Activated CD4-positive, alpha-beta T cell treated with anti-CD3 and anti-CD28 coated beads for 36 hours (primary cell): ENCODE measurements at regions not wholly inside any gene's neighbourhood (a gene's known extent, or its start where the extent isn't known, plus 50 kb on each side); places are given as distances from the start of the nearest gene placed in this dataset.

ENCODE experiments used
- ATAC-seq: fragments of 200-7000 bp; cut with Tn5 transposase; one replicate; pipeline ENCODE4 v1.10.0; 2021; ENCODE audit warnings: mild to moderate bottlenecking, moderate library complexity
- CTCF ChIA-PET: fragments of 350-600 bp; sonication (Branson Sonifier 250); formaldehyde crosslinking; loops from one replicate; lab custom pipeline; 2021; ENCODE audit warnings: antibody characterized with exemption; lab: Charles Lee
- POLR2A ChIA-PET: fragments of 350-600 bp; sonication (Branson Sonifier 250); formaldehyde crosslinking; loops from one replicate; lab custom pipeline; 2021; ENCODE audit warnings: antibody characterized with exemption, inconsistent platforms; lab: Charles Lee
- DNase-seq: peaks from one replicate; pipeline ENCODE4 v3.0.0-alpha.2; 2020
- H3K27ac Mint-ChIP-seq: one replicate; pipeline ENCODE4 v1.8.0; 2021; ENCODE audit warnings: mixed read lengths
- H3K27me3 Mint-ChIP-seq: one replicate; pipeline ENCODE4 v1.8.0; 2021; ENCODE audit warnings: mixed read lengths
- H3K36me3 Mint-ChIP-seq: one replicate; pipeline ENCODE4 v1.8.0; 2021; ENCODE audit warnings: low read depth, mixed read lengths
- H3K4me1 Mint-ChIP-seq: one replicate; pipeline ENCODE4 v1.8.0; 2021; ENCODE audit warnings: mixed read lengths
- H3K4me3 Mint-ChIP-seq: one replicate; pipeline ENCODE4 v1.8.0; 2021; ENCODE audit warnings: mild to moderate bottlenecking, moderate library complexity, mixed read lengths
- H3K9me3 Mint-ChIP-seq: one replicate; pipeline ENCODE4 v1.8.0; 2021; ENCODE audit warnings: low read depth, mixed read lengths
- intact Hi-C, 2 experiments: fragments of 100-400 bp; cut with DNase I in 1 of 2; cut with micrococcal nuclease in 1 of 2; formaldehyde crosslinking; loops; one replicate each; pipeline versions ENCODE4 v1.14.2 to v1.15.1; 2022 to 2024; cut with DNase I, micrococcal nuclease

DNA sequence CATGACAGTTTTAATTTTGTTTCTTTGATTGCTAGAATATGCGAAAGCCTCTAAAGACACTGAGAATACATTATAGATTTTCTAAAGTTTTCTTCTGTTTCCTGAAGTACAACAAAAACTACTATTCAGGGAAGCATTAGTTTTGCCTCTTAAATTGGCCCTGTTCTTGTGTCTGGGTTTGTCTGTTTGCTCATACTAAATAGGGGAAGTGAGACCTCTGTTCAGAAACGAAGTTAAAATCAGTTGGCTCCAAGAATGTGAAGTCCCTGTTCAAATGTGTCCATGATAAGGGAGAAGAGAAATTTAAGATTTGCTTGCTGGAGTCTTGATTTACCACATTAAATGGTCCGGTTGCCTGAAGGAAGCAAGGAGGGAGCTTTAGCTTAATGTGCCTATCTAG, 327.3 kb upstream of the GBE1 start:
- H3K27me3 Mint-ChIP-seq = peaks cover 2% of the 10 kb centered on the region
- intact Hi-C loops = no loop called here
- no peak overlapping the region for H3K27ac Mint-ChIP-seq
- no peaks in the 10 kb centered on the region for H3K36me3 Mint-ChIP-seq
- H3K4me1 Mint-ChIP-seq = no peaks in the 10 kb centered on the region
- DNase-seq (no peak), ATAC-seq (no peak)
- ChIA-PET CTCF (no interaction called here), POLR2A (no interaction called here)
- H3K4me3 Mint-ChIP-seq = no peak overlapping the region
- peaks cover 5% of the 10 kb centered on the region for H3K9me3 Mint-ChIP-seq

DNA sequence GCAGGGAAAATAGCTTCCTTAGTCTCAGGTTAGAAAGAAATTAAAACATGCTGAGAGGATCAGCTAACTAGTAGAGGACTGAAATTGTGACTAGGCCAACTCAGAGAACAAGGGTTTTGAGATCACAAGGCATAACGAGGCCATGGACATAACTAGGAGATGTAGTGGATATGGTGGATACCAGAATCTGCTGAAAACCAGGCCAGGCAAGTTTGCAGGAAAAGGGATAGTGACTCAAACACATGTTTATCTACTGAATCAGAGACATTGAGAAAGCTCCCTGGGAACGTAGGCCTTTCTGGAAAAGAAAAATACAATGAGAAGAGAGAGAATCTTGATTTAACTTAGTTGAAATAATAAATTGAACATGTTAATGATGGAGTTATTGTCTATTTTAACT, 326.5 kb upstream of the GBE1 start:
- intact Hi-C loops = no loop called here
- CTCF ChIA-PET = no interaction called here
- ATAC-seq = no peak
- DNase-seq = no peak
- POLR2A ChIA-PET = no interaction called here
- Mint-ChIP-seq H3K27ac (no peak overlapping the region), H3K4me3 (no peak overlapping the region), H3K27me3 (peaks cover 4% of the 10 kb centered on the region), H3K9me3 (no peaks in the 10 kb centered on the region), H3K36me3 (no peaks in the 10 kb centered on the region), H3K4me1 (no peaks in the 10 kb centered on the region)

DNA sequence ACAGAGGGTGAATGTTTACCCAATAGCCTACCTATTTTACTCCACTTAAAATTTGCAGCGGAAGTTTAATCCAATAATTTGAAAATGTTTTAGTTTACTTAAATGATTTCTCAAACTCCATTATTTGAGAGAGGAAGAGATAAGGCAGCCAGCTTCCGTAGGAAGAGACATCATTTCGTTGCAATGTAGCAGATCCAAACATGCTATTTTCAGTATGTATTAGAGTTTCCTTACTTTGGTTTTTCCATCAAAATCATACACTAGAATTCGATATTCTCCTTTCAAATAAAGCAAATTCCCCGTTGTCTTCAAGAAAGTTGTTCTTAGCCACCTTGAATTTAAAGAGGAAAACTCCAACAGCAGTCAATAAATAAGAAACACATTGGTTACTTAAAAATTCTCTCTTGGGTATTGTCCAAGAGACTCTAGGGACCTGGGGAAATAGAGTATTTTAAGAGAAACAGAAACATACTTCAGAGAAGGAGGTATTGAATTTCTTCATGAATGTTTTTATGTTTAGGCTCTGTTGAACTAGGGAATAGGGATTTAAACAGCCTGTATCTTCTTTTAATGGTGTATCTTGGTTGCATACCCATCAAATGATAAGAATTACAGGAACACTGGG, 324.5 kb upstream of the GBE1 start:
- no peak for ATAC-seq

DNA sequence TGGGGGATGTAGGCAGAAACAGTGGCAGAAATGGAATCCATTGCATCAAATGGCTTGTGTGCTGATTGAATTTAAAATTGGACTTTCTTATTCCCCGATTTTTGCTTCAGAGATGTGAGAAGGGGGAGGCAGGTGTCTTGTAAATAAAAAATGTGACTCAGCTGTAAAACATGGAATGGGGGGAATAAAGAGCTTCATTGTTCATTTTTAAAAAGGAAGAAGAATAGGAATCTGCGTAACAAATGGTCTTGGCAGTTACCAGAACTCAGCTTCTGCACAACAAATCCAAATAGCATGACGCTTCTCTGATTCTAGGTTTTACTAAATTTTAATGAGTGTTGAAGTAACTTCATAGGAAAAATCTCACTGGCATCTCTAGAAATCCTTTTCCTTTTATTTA, 323.9 kb upstream of the GBE1 start:
- H3K27ac Mint-ChIP-seq = no peak overlapping the region
- intact Hi-C loops = no loop called here
- H3K9me3 Mint-ChIP-seq = no peaks in the 10 kb centered on the region
- ATAC-seq (no peak), DNase-seq (no peak)
- ChIA-PET CTCF (no interaction called here), POLR2A (no interaction called here)
- H3K4me1 Mint-ChIP-seq = no peaks in the 10 kb centered on the region
- no peaks in the 10 kb centered on the region for H3K36me3 Mint-ChIP-seq
- H3K27me3 Mint-ChIP-seq = peaks cover 4% of the 10 kb centered on the region
- no peak overlapping the region for H3K4me3 Mint-ChIP-seq

More for the DNA sequence above, 324.5 kb upstream of the GBE1 start:
- ChIA-PET CTCF (no interaction called here), POLR2A (no interaction called here)
- Mint-ChIP-seq H3K36me3 (no peaks in the 10 kb centered on the region), H3K27ac (no peak overlapping the region), H3K9me3 (no peaks in the 10 kb centered on the region), H3K4me3 (no peak overlapping the region), H3K4me1 (no peaks in the 10 kb centered on the region), H3K27me3 (peaks cover 4% of the 10 kb centered on the region)
- intact Hi-C loops = no loop called here
- DNase-seq = no peak

DNA sequence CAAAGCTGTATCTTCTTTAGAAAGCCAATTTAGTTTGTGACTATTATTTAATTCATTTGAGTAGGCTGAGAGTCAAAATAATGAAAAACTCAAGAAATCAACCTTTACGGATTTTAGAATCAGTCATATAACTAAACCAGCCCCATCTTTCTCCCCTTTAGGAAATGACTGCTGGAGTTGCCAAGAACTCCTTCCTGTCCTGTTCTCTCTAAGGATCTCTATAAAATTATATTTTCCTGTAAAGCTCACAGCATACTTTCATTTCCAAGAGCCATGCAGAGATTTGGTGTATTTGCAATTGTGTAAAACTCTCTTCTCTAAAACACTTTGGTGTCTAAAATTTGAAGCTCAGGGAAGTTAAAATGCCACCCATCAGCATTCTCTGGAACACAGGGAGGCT, 323.4 kb upstream of the GBE1 start:
- Mint-ChIP-seq H3K27me3 (peaks cover 4% of the 10 kb centered on the region), H3K4me3 (no peak overlapping the region), H3K27ac (no peak overlapping the region), H3K9me3 (no peaks in the 10 kb centered on the region), H3K36me3 (no peaks in the 10 kb centered on the region), H3K4me1 (no peaks in the 10 kb centered on the region)
- ATAC-seq (no peak), DNase-seq (no peak)
- intact Hi-C loops = no loop called here
- POLR2A ChIA-PET = no interaction called here
- CTCF ChIA-PET = no interaction called here

DNA sequence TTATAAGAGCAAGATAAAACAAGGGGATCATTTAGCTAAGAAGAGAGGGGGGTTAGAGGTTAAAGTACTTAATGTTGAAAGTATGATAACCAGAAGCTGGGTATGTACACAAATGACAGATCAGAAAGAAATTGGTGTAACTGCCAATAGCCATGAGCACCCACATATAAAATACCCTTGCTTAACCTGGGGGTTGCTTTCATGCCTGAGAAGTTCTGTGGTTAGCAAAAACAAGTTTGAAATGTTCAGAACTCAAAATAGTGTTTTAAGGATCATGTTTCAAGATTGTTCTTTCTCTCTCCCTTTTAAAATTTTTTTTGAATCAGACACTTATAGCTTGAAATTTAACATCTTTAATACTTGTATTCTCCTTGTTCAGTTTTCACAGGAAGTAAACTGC, 321.4 kb upstream of the GBE1 start:
- CTCF ChIA-PET = no interaction called here
- peaks cover 4% of the 10 kb centered on the region for H3K27me3 Mint-ChIP-seq
- no peak overlapping the region for H3K4me3 Mint-ChIP-seq
- ATAC-seq (no peak), DNase-seq (no peak)
- no peak overlapping the region for H3K27ac Mint-ChIP-seq
- intact Hi-C loops = no loop called here
- no peaks in the 10 kb centered on the region for H3K36me3 Mint-ChIP-seq
- H3K9me3 Mint-ChIP-seq = no peaks in the 10 kb centered on the region
- no peaks in the 10 kb centered on the region for H3K4me1 Mint-ChIP-seq
- POLR2A ChIA-PET = no interaction called here

DNA sequence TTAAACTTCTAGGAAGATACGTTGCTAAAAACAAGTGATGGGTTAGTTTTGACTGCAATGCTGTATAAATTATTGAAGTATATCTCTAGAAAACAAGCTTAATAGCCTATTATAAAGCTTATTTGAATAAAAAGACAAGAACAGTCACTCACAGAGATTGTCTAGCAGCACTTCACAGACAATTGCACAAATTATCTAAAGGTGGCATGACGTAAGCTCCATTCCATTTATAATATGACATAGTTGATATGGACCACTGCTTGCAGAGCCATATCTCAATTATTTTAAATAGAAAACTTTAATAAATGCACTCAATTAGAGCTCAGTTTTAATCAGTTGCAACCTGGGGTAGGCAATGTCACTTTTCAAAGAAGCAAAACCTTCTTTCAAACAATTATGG, 319.9 kb upstream of the GBE1 start:
- DNase-seq (no peak), ATAC-seq (no peak)
- no peaks in the 10 kb centered on the region for H3K9me3 Mint-ChIP-seq
- ChIA-PET POLR2A (no interaction called here), CTCF (no interaction called here)
- H3K27ac Mint-ChIP-seq = no peak overlapping the region
- H3K4me1 Mint-ChIP-seq = no peaks in the 10 kb centered on the region
- no peak overlapping the region for H3K4me3 Mint-ChIP-seq
- intact Hi-C loops = no loop called here
- H3K27me3 Mint-ChIP-seq = peaks cover 4% of the 10 kb centered on the region
- H3K36me3 Mint-ChIP-seq = no peaks in the 10 kb centered on the region

DNA sequence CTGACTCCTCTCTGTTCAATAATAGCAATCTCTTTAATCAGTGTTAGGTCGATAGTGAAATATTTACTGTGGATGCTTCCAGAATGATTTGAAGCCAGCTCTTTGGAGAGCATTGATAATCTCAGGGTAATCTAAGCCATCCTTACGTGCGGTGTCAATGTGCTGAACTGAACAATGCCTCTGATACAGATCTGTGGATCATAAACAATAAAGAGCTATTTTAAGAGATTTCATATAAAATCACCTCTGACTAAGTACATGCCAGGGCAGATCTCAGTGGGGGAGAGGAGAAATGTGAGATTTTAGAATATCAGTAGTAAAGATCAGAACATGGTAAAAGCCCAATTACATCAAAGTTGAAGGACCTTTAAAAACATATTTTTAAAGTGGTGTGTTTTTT, 319.3 kb upstream of the GBE1 start:
- DNase-seq = no peak
- peaks cover 4% of the 10 kb centered on the region for H3K27me3 Mint-ChIP-seq
- no peaks in the 10 kb centered on the region for H3K4me1 Mint-ChIP-seq
- no peaks in the 10 kb centered on the region for H3K9me3 Mint-ChIP-seq
- intact Hi-C loops = no loop called here
- ChIA-PET CTCF (no interaction called here), POLR2A (no interaction called here)
- H3K36me3 Mint-ChIP-seq = no peaks in the 10 kb centered on the region
- no peak overlapping the region for H3K27ac Mint-ChIP-seq
- ATAC-seq = no peak
- H3K4me3 Mint-ChIP-seq = no peak overlapping the region

DNA sequence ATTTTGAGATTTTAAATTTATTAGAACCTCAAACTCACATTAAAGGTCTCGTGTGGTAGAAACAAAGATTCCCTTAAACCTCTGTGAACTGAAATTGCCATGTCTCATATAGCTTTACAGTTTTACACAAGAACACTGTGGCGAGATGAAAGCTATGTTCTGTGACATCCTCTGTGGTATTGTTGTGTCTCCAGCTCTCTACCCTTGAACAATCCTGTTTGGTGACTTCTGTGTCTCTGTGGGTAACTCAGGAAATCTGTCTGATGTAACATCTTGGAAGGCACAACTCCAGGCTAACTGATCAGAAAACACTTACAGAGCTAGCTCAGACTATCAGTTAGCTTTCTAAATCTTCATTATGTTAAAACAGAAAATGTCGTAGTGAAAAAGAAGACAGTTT, 318.8 kb upstream of the GBE1 start:
- Mint-ChIP-seq H3K9me3 (no peaks in the 10 kb centered on the region), H3K27ac (no peak overlapping the region), H3K27me3 (peaks cover 2% of the 10 kb centered on the region), H3K4me3 (no peak overlapping the region), H3K36me3 (no peaks in the 10 kb centered on the region), H3K4me1 (no peaks in the 10 kb centered on the region)
- DNase-seq (no peak), ATAC-seq (no peak)
- POLR2A ChIA-PET = no interaction called here
- CTCF ChIA-PET = no interaction called here
- intact Hi-C loops = no loop called here

DNA sequence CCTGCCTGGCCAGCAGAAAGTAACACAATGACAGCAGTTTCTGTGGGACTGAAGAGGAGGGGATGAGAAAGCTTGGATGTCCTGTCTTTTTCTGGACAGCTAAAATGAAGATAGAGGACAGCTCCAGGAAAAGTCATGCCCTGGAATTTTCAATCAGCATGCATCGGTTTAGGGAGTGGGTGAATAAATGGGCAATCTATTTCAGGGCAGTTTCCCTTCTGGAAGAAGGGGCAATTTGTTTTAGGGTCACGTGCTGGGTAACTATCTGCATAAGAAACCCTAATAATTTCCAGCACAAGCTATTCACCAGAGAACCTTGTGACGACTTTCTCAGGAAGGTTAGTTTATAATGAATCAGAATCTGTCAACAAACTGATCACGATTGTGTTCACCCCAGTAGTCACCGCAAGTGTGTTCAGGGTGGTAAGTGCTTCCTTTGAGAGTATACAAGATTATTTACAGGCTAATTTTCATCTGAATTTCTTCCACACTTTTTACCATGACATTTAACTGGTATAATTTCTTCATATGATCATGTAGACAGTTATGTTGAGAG, 318.0 kb upstream of the GBE1 start:
- CTCF ChIA-PET = interaction anchor here (0.7 kb wide), 1 partner anchor 277 kb away, joined by 3 read pairs; no protein-coding TSS in a partner anchor
- DNase-seq = no peak
- intact Hi-C loops = no loop called here
- H3K36me3 Mint-ChIP-seq = no peaks in the 10 kb centered on the region
- no peaks in the 10 kb centered on the region for H3K9me3 Mint-ChIP-seq
- H3K4me3 Mint-ChIP-seq = no peak overlapping the region
- H3K27ac Mint-ChIP-seq = no peak overlapping the region
- H3K4me1 Mint-ChIP-seq = no peaks in the 10 kb centered on the region
- POLR2A ChIA-PET = no interaction called here
- no peak for ATAC-seq
- peaks cover 2% of the 10 kb centered on the region for H3K27me3 Mint-ChIP-seq

DNA sequence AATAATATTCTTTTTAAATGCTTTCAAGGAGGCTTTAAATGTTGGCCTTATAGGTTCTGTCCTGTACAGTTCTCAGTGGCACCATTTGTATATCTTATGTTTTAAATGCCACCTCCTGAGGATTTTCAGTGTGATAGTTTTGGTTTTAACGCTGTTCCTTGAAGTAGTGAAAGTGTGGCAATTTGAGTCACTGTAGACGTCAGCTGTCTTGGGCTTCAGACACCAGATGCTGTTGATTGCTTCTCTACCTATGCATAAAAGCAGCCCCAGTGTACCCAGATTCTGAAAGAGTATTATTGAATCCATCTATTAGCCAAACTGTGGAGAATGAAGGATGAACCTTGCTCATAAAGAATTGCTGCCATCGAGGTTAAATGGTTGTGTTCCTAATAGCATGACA, 316.8 kb upstream of the GBE1 start:
- Mint-ChIP-seq H3K27me3 (no peaks in the 10 kb centered on the region), H3K27ac (no peak overlapping the region), H3K4me1 (no peaks in the 10 kb centered on the region), H3K4me3 (no peak overlapping the region), H3K9me3 (no peaks in the 10 kb centered on the region), H3K36me3 (no peaks in the 10 kb centered on the region)
- ATAC-seq (no peak), DNase-seq (no peak)
- intact Hi-C loops = no loop called here
- ChIA-PET CTCF (interaction anchor here (0.5 kb wide), 1 partner anchor 86 kb away, joined by 3 read pairs; no protein-coding TSS in a partner anchor), POLR2A (no interaction called here)

DNA sequence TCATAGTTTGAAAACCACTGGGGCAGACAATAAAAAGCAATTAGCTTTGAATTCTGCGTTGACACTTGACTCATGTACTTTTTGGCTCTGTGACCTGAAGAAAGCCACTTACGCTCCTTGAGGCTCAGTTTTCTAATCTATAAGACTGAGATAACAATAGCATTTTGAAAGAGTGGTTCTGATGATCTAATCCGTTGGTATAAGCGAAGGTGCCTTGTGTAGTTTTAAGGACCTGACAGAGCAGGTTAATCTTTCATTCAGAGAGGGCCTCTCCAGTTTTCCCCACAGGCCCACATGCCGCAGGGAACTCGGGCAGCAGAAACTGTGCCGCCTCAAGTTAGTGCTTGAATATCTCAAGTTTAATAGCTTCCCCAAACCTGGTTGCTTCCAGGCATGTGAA, 306.0 kb upstream of the GBE1 start:
- Mint-ChIP-seq H3K4me3 (no peak overlapping the region), H3K4me1 (no peaks in the 10 kb centered on the region), H3K27ac (no peak overlapping the region), H3K36me3 (no peaks in the 10 kb centered on the region), H3K27me3 (no peaks in the 10 kb centered on the region), H3K9me3 (no peaks in the 10 kb centered on the region)
- ATAC-seq = no peak
- DNase-seq = no peak
- intact Hi-C loops = no loop called here
- POLR2A ChIA-PET = no interaction called here
- CTCF ChIA-PET = interaction anchor here (0.6 kb wide), 1 partner anchor 685 kb away, joined by 3 read pairs; no protein-coding TSS in a partner anchor
